HL-60 (cell line): ENCODE measurements at regions not wholly inside any gene's neighbourhood (a gene's known extent, or its start where the extent isn't known, plus 50 kb on each side); places are given as distances from the start of the nearest gene placed in this dataset.

Experiments used
- DNase-seq, 2 experiments: peaks; one replicate each; pipeline ENCODE4 v3.0.0-alpha.2; 2010 to 2020; ENCODE audit warnings: low read depth in 1 of 2, low spot score in 1 of 2
- H3K27ac ChIP-seq: fragments of 250-450 bp; sonication (Bioruptor Pico); replicated peaks from 2 replicates; pipeline ENCODE4 v1.5.1; 2020; ENCODE audit warnings: mild to moderate bottlenecking, moderate library complexity
- H3K27me3 ChIP-seq: fragments of 250-450 bp; sonication (Bioruptor Pico); 2 replicates; pipeline ENCODE4 v1.5.1; 2021; ENCODE audit warnings: mild to moderate bottlenecking, moderate library complexity; ENCODE audit not compliant: insufficient read depth, poor library complexity, severe bottlenecking
- H3K4me3 ChIP-seq: replicated peaks from 2 replicates; pipeline ENCODE4 v1.5.1; 2011; ENCODE audit warnings: mild to moderate bottlenecking, control low read depth, low read length; ENCODE audit not compliant: insufficient read depth
- CTCF ChIP-seq: IDR thresholded peaks from one replicate; pipeline ENCODE4 v1.5.1; 2011; ENCODE audit warnings: low read length, control low read depth, inconsistent platforms; ENCODE audit not compliant: insufficient read depth
- GABPA ChIP-seq: IDR thresholded peaks from 2 replicates; pipeline ENCODE4 v1.6.1; 2012; ENCODE audit warnings: low read depth
- POLR2AphosphoS5 ChIP-seq: IDR thresholded peaks from 2 replicates; pipeline ENCODE4 v1.6.1; 2012; ENCODE audit warnings: low read depth
- REST ChIP-seq: IDR thresholded peaks from 2 replicates; pipeline ENCODE4 v1.6.1; 2012; ENCODE audit warnings: low read depth; ENCODE audit not compliant: insufficient replicate concordance
- SPI1 ChIP-seq: IDR thresholded peaks from 2 replicates; pipeline ENCODE4 v1.6.1; 2012; ENCODE audit warnings: low read depth, mild to moderate bottlenecking, borderline replicate concordance

GRCh38 chr3:152157337-152157736 is 111.4 kb upstream of the MBNL1 start:
- Histone ChIP-seq H3K27ac (no peak overlapping the region), H3K4me3 (no peak overlapping the region), H3K27me3 (no peaks in the 10 kb centered on the region)
- no peak for DNase-seq
- no peak for TF ChIP-seq GABPA
- no peak for TF ChIP-seq CTCF
- no peak for TF ChIP-seq POLR2AphosphoS5
- no peak for TF ChIP-seq SPI1
- TF ChIP-seq REST: no peak

GRCh38 chr3:152159328-152159727 is 109.4 kb upstream of the MBNL1 start:
- DNase-seq: no peak
- Histone ChIP-seq H3K27me3 (no peaks in the 10 kb centered on the region), H3K4me3 (no peak overlapping the region), H3K27ac (no peak overlapping the region)
- TF ChIP-seq REST (no peak), POLR2AphosphoS5 (no peak), GABPA (no peak), SPI1 (no peak), CTCF (no peak)

- Histone ChIP-seq H3K27me3 (no peaks in the 10 kb centered on the region), H3K27ac (no peak overlapping the region), H3K4me3 (no peak overlapping the region)
- TF ChIP-seq POLR2AphosphoS5 (no peak), REST (no peak), SPI1 (no peak), CTCF (no peak), GABPA (no peak)
- DNase-seq: no peak
These were observed 108.2 kb upstream of the MBNL1 start for GRCh38 chr3:152160350-152161011.
